ENCODE measurements at regions not wholly inside any gene's neighbourhood (a gene's known extent, or its start where the extent isn't known, plus 50 kb on each side); places are given as distances from the start of the nearest gene placed in this dataset.

GRCh38 chr13:82766732-82767321, 1115.4 kb downstream of the SLITRK1 start:
- DNase-seq, result no peak

- peak; percentile 43 for DNase-seq
These were observed 1124.2 kb downstream of the SLITRK1 start for GRCh38 chr13:82758044-82758443.

GRCh38 chr13:82751206-82751605, 1131.1 kb downstream of the SLITRK1 start:
- no peak for DNase-seq

GRCh38 chr13:82749551-82749950, 1132.7 kb downstream of the SLITRK1 start:
- DNase-seq, result peak; percentile 67

GRCh38 chr13:82747958-82748357, 1134.3 kb downstream of the SLITRK1 start:
- peak; percentile 74 for DNase-seq

GRCh38 chr13:82747291-82747690, 1135.0 kb downstream of the SLITRK1 start:
- DNase-seq, result peak; percentile 1

GRCh38 chr13:82740442-82740841, 1141.8 kb downstream of the SLITRK1 start:
- no peak for DNase-seq

- peak; percentile 11 for DNase-seq
These were observed 1142.4 kb downstream of the SLITRK1 start for GRCh38 chr13:82739881-82740280.

GRCh38 chr13:82729401-82729800, 1152.9 kb downstream of the SLITRK1 start:
- DNase-seq, result no peak

GRCh38 chr13:82720986-82721385, 1161.3 kb downstream of the SLITRK1 start:
- DNase-seq, result no peak

GRCh38 chr13:82719987-82720386, 1162.3 kb downstream of the SLITRK1 start:
- DNase-seq, result no peak

GRCh38 chr13:82717249-82717648, 1165.0 kb downstream of the SLITRK1 start:
- peak; percentile 84 for DNase-seq

- DNase-seq, result peak; percentile 83
These were observed 1168.4 kb downstream of the SLITRK1 start for GRCh38 chr13:82713687-82714405.

- no peak for DNase-seq
These were observed 1179.8 kb downstream of the SLITRK1 start for GRCh38 chr13:82702513-82702912.

GRCh38 chr13:82701020-82701419, 1181.3 kb downstream of the SLITRK1 start:
- DNase-seq, result no peak

- DNase-seq, result no peak
These were observed 1183.3 kb downstream of the SLITRK1 start for GRCh38 chr13:82698941-82699340.

- DNase-seq, result peak; percentile 70
These were observed 1183.9 kb downstream of the SLITRK1 start for GRCh38 chr13:82698383-82698782.

- DNase-seq, result no peak
These were observed 1188.7 kb downstream of the SLITRK1 start for GRCh38 chr13:82693607-82694006.

- peak; percentile 38 for DNase-seq
These were observed 1193.8 kb downstream of the SLITRK1 start for GRCh38 chr13:82688400-82688994.

GRCh38 chr13:82687884-82688283, 1194.4 kb downstream of the SLITRK1 start:
- DNase-seq, result peak; percentile 8

- no peak for DNase-seq
These were observed 1200.7 kb downstream of the SLITRK1 start for GRCh38 chr13:82681535-82681934.

GRCh38 chr13:82678052-82678451, 1204.2 kb downstream of the SLITRK1 start:
- no peak for DNase-seq

GRCh38 chr13:82675024-82675423, 1207.2 kb downstream of the SLITRK1 start:
- no peak for DNase-seq

- DNase-seq, result no peak
These were observed 1207.7 kb downstream of the SLITRK1 start for GRCh38 chr13:82674546-82674945.

Measured in HCEC 1CT (cell line).